ENCODE measurements at regions not wholly inside any gene's neighbourhood (a gene's known extent, or its start where the extent isn't known, plus 50 kb on each side); places are given as distances from the start of the nearest gene placed in this dataset.

- ATAC-seq: no peak
- H4K20me1 ChIP-seq (ENCODE audit: insufficient read depth): no peaks in the 10 kb centered on the region; the same call in 1 of the 2 replicates
- no peak overlapping the region for H3K4me3 ChIP-seq (replicated peaks in 1 of 2; ENCODE audit: low read depth in 1 of 2, low read length in 2 of 2)
- no peaks in the 10 kb centered on the region for H3K36me3 ChIP-seq (ENCODE audit: control insufficient read depth in 1 of 2, insufficient read depth in 2 of 2, low read length in 2 of 2)
- H3K4me1 ChIP-seq (ENCODE audit: control insufficient read depth in 1 of 2, insufficient read depth in 2 of 2, low read length in 2 of 2): no peaks in the 10 kb centered on the region
- H2AFZ ChIP-seq (ENCODE audit: low read depth, low read length, poor library complexity, severe bottlenecking): no peak overlapping the region
- no peak overlapping the region for H3K9ac ChIP-seq (ENCODE audit: low read length)
- RAD21 ChIA-PET (ENCODE audit: low non-redundant PET in 1 of 2, low total read pairs in 2 of 2, uncharacterized antibody in 2 of 2, unreplicated experiment in 2 of 2): no interaction called here
- H3K79me2 ChIP-seq (ENCODE audit: insufficient read depth, low read length): no peaks in the 10 kb centered on the region
- H3K27ac ChIP-seq (ENCODE audit: low read depth, low read length): no peak overlapping the region
- no peaks in the 10 kb centered on the region for H3K27me3 ChIP-seq (ENCODE audit: insufficient read depth, low read length)
- no peak for DNase-seq (ENCODE audit: low read depth, low spot score)
- intact Hi-C loops (cut with micrococcal nuclease): no loop called here
- no TSS peak for BruUV-seq (replicated peaks)
- no peak overlapping the region for H3K4me2 ChIP-seq (ENCODE audit: low read length)
- CTCF ChIA-PET: no interaction called here
- H3K9me3 ChIP-seq (ENCODE audit: control insufficient read depth in 1 of 2, insufficient read depth in 1 of 2, low read depth in 1 of 2, low read length in 2 of 2): no peaks in the 10 kb centered on the region
- no peaks in the 10 kb centered on the region for H3K9me2 ChIP-seq (ENCODE audit: insufficient read depth)
- POLR2A ChIA-PET: no interaction called here
- TF ChIP-seq CEBPB (IDR thresholded peaks at IDR 0.05; ENCODE audit: low read depth) (no peak), CTCF (IDR thresholded peaks at IDR 0.05 in 2 of 3, conservative IDR thresholded peaks at IDR 0.05 in 1 of 3; ENCODE audit: borderline replicate concordance in 1 of 3, insufficient read depth in 1 of 3, low read depth in 2 of 3, low read length in 2 of 3) (no peak), ZNF274 (IDR thresholded peaks at IDR 0.05; ENCODE audit: low read depth, low read length) (no peak), FOSL1 (IDR thresholded peaks at IDR 0.05; ENCODE audit: low read depth) (no peak), ELF1 (IDR thresholded peaks at IDR 0.05; ENCODE audit: borderline replicate concordance, low read depth) (no peak)
Measured at GRCh38 chr4:181046809-181047208, 1196.4 kb upstream of the TENM3 start.

- Histone ChIP-seq H4K20me1 (ENCODE audit: insufficient read depth) (no peaks in the 10 kb centered on the region; the same call in 1 of the 2 replicates), H3K4me1 (ENCODE audit: control insufficient read depth in 1 of 2, insufficient read depth in 2 of 2, low read length in 2 of 2) (no peaks in the 10 kb centered on the region), H3K4me2 (ENCODE audit: low read length) (no peak overlapping the region), H3K9ac (ENCODE audit: low read length) (no peak overlapping the region), H3K9me2 (ENCODE audit: insufficient read depth) (no peaks in the 10 kb centered on the region), H3K79me2 (ENCODE audit: insufficient read depth, low read length) (no peaks in the 10 kb centered on the region), H3K9me3 (ENCODE audit: control insufficient read depth in 1 of 2, insufficient read depth in 1 of 2, low read depth in 1 of 2, low read length in 2 of 2) (no peaks in the 10 kb centered on the region), H3K36me3 (ENCODE audit: control insufficient read depth in 1 of 2, insufficient read depth in 2 of 2, low read length in 2 of 2) (no peaks in the 10 kb centered on the region), H3K27ac (ENCODE audit: low read depth, low read length) (no peak overlapping the region), H2AFZ (ENCODE audit: low read depth, low read length, poor library complexity, severe bottlenecking) (no peak overlapping the region), H3K27me3 (ENCODE audit: insufficient read depth, low read length) (no peaks in the 10 kb centered on the region), H3K4me3 (replicated peaks in 1 of 2; ENCODE audit: low read depth in 1 of 2, low read length in 2 of 2) (no peak overlapping the region)
- intact Hi-C loops (cut with micrococcal nuclease): no loop called here
- ChIA-PET POLR2A (no interaction called here), RAD21 (ENCODE audit: low non-redundant PET in 1 of 2, low total read pairs in 2 of 2, uncharacterized antibody in 2 of 2, unreplicated experiment in 2 of 2) (no interaction called here), CTCF (no interaction called here)
- no TSS peak for BruUV-seq (replicated peaks)
- ATAC-seq (no peak), DNase-seq (ENCODE audit: low read depth, low spot score) (no peak)
- TF ChIP-seq RAD21 (IDR thresholded peaks at IDR 0.05; ENCODE audit: low read depth): no peak
- TF ChIP-seq CTCF (IDR thresholded peaks at IDR 0.05 in 2 of 3, conservative IDR thresholded peaks at IDR 0.05 in 1 of 3; ENCODE audit: borderline replicate concordance in 1 of 3, insufficient read depth in 1 of 3, low read depth in 2 of 3, low read length in 2 of 3): no peak
- TF ChIP-seq POLR2A (IDR thresholded peaks at IDR 0.05; ENCODE audit: borderline replicate concordance, extremely low read depth, insufficient read depth, insufficient read length): no peak
- TF ChIP-seq FOSL1 (IDR thresholded peaks at IDR 0.05; ENCODE audit: low read depth): no peak
- TF ChIP-seq EZH2phosphoT487 (IDR thresholded peaks at IDR 0.05; ENCODE audit: borderline replicate concordance): no peak
- no peak for TF ChIP-seq ATF3 (IDR thresholded peaks at IDR 0.05)
- no peak for TF ChIP-seq SP1 (IDR thresholded peaks at IDR 0.05; ENCODE audit: low read depth)
- no peak for TF ChIP-seq ZFX (IDR thresholded peaks at IDR 0.05)
- TF ChIP-seq ZNF274 (IDR thresholded peaks at IDR 0.05; ENCODE audit: low read depth, low read length): no peak
- TF ChIP-seq ELF1 (IDR thresholded peaks at IDR 0.05; ENCODE audit: borderline replicate concordance, low read depth): no peak
Measured at GRCh38 chr4:181051931-181052330, 1191.3 kb upstream of the TENM3 start.

Data from HCT116 (cell line).